Astrocyte (in vitro differentiated cells and primary cell): ENCODE measurements at regions not wholly inside any gene's neighbourhood (a gene's known extent, or its start where the extent isn't known, plus 50 kb on each side); places are given as distances from the start of the nearest gene placed in this dataset.
A peak's percentile ranks its signal among the peaks of the same experiment; 100 is the strongest.

ENCODE experiments used
- DNase-seq: peaks from one replicate; pipeline ENCODE4 v3.0.0-alpha.2; 2010; ENCODE audit warnings: low read depth
- FAIRE-seq: peaks from 2 replicates; lab custom pipeline; 2011; peaks lifted over from hg19 to GRCh38; lab: Jason Lieb, UNC
- H2AFZ ChIP-seq: 2 replicates; pipeline ENCODE4 v1.6.0; 2012; ENCODE audit warnings: low read depth, low read length, inconsistent platforms
- H3K27ac ChIP-seq: 2 replicates; pipeline ENCODE4 v1.5.1; 2011; ENCODE audit warnings: low read depth, low read length, inconsistent platforms
- H3K27me3 ChIP-seq: 2 replicates; pipeline ENCODE4 v1.6.0; 2011; ENCODE audit warnings: low read length, inconsistent platforms; ENCODE audit not compliant: insufficient read depth
- H3K36me3 ChIP-seq: 2 replicates; pipeline ENCODE4 v1.5.1; 2011; ENCODE audit warnings: low read length, inconsistent platforms; ENCODE audit not compliant: insufficient read depth
- H3K4me1 ChIP-seq: 2 replicates; pipeline ENCODE4 v1.5.1; 2011; ENCODE audit warnings: low read length, inconsistent platforms; ENCODE audit not compliant: insufficient read depth
- H3K4me2 ChIP-seq: 2 replicates; pipeline ENCODE4 v1.6.0; 2012; ENCODE audit warnings: low read length, inconsistent platforms
- H3K4me3 ChIP-seq: 2 replicates; pipeline ENCODE4 v1.5.1; 2011; ENCODE audit warnings: low read depth, mild to moderate bottlenecking, low read length, inconsistent platforms; ENCODE audit not compliant: insufficient read depth
- H3K79me2 ChIP-seq: 2 replicates; pipeline ENCODE4 v1.6.0; 2012; ENCODE audit warnings: mild to moderate bottlenecking, low read length, inconsistent platforms; ENCODE audit not compliant: insufficient read depth
- H3K9ac ChIP-seq: 2 replicates; pipeline ENCODE4 v1.6.0; 2012; ENCODE audit warnings: mild to moderate bottlenecking, low read length, inconsistent platforms
- H3K9me3 ChIP-seq: 2 replicates; pipeline ENCODE4 v1.5.1; 2012; ENCODE audit warnings: low read depth, mild to moderate bottlenecking, low read length, inconsistent platforms; ENCODE audit not compliant: insufficient read depth
- H4K20me1 ChIP-seq: 2 replicates; pipeline ENCODE4 v1.6.0; 2012; ENCODE audit warnings: low read length, inconsistent platforms; ENCODE audit not compliant: insufficient read depth
- H3K27ac Mint-ChIP-seq: one replicate; pipeline ENCODE4 v1.8.0; 2021; ENCODE audit warnings: mild to moderate bottlenecking, mixed read lengths; ENCODE audit not compliant: unreplicated experiment
- H3K27me3 Mint-ChIP-seq: one replicate; pipeline ENCODE4 v1.8.0; 2021; ENCODE audit warnings: low read depth, mixed read lengths; ENCODE audit not compliant: unreplicated experiment
- H3K36me3 Mint-ChIP-seq: one replicate; pipeline ENCODE4 v1.8.0; 2021; ENCODE audit warnings: low read depth, mixed read lengths; ENCODE audit not compliant: unreplicated experiment
- H3K4me1 Mint-ChIP-seq: one replicate; pipeline ENCODE4 v1.8.0; 2021; ENCODE audit warnings: low read depth, mixed read lengths; ENCODE audit not compliant: unreplicated experiment
- H3K4me3 Mint-ChIP-seq: one replicate; pipeline ENCODE4 v1.8.0; 2021; ENCODE audit warnings: mild to moderate bottlenecking, moderate library complexity, mixed read lengths; ENCODE audit not compliant: unreplicated experiment
- H3K9me3 Mint-ChIP-seq: one replicate; pipeline ENCODE4 v1.8.0; 2021; ENCODE audit warnings: mild to moderate bottlenecking, mixed read lengths; ENCODE audit not compliant: unreplicated experiment
- CTCF ChIP-seq: IDR thresholded peaks from 2 replicates; pipeline ENCODE4 v1.5.1; 2011; ENCODE audit warnings: low read depth, mild to moderate bottlenecking, inconsistent platforms, low read length, moderate library complexity; ENCODE audit not compliant: insufficient read depth
- EZH2 ChIP-seq: IDR thresholded peaks from 2 replicates; pipeline ENCODE4 v1.6.1; 2012; ENCODE audit warnings: mild to moderate bottlenecking, low read length, inconsistent platforms; ENCODE audit not compliant: insufficient read depth

- H3K79me2 ChIP-seq = no peaks in the 10 kb centered on the region
- no peaks in the 10 kb centered on the region for H3K27me3 ChIP-seq
- H3K4me3 ChIP-seq = no peak overlapping the region
- Mint-ChIP-seq H3K9me3 (no peaks in the 10 kb centered on the region), H3K27me3 (no peaks in the 10 kb centered on the region), H3K27ac (no peak overlapping the region), H3K4me1 (no peaks in the 10 kb centered on the region), H3K36me3 (no peaks in the 10 kb centered on the region), H3K4me3 (no peak overlapping the region)
- H3K4me2 ChIP-seq = no peak overlapping the region
- no peaks in the 10 kb centered on the region for H3K9me3 ChIP-seq
- H3K27ac ChIP-seq = no peak overlapping the region
- no peak for TF ChIP-seq CTCF
- TF ChIP-seq EZH2 = no peak
- DNase-seq = no peak
- H3K9ac ChIP-seq = no peak overlapping the region
- H3K4me1 ChIP-seq = no peaks in the 10 kb centered on the region
- H4K20me1 ChIP-seq = no peaks in the 10 kb centered on the region
- FAIRE-seq = no peak
- H3K36me3 ChIP-seq = no peaks in the 10 kb centered on the region
- H2AFZ ChIP-seq = no peak overlapping the region
Measured at GRCh38 chr4:144283526-144283925, 143.0 kb upstream of the GYPA start.

GRCh38 chr4:144284026-144284425 lies 143.5 kb upstream of the GYPA start:
- Mint-ChIP-seq H3K4me1 (peaks cover 4% of the 10 kb centered on the region), H3K4me3 (no peak overlapping the region), H3K27ac (no peak overlapping the region), H3K27me3 (no peaks in the 10 kb centered on the region), H3K36me3 (no peaks in the 10 kb centered on the region), H3K9me3 (no peaks in the 10 kb centered on the region)
- TF ChIP-seq EZH2 (no peak), CTCF (no peak)
- Histone ChIP-seq H3K36me3 (no peaks in the 10 kb centered on the region), H4K20me1 (no peaks in the 10 kb centered on the region), H3K4me2 (no peak overlapping the region), H3K27ac (no peak overlapping the region), H3K4me3 (no peak overlapping the region), H3K27me3 (no peaks in the 10 kb centered on the region), H3K9ac (no peak overlapping the region), H3K9me3 (no peaks in the 10 kb centered on the region), H3K4me1 (no peaks in the 10 kb centered on the region), H3K79me2 (no peaks in the 10 kb centered on the region), H2AFZ (no peak overlapping the region)
- DNase-seq (no peak), FAIRE-seq (no peak)

GRCh38 chr4:144288011-144288903 lies 147.7 kb upstream of the GYPA start:
- no peak overlapping the region for H2AFZ ChIP-seq
- TF ChIP-seq CTCF (no peak), EZH2 (no peak)
- H3K79me2 ChIP-seq = no peaks in the 10 kb centered on the region
- no peak overlapping the region for H3K4me3 ChIP-seq
- no peaks in the 10 kb centered on the region for H3K4me1 ChIP-seq
- no peaks in the 10 kb centered on the region for H3K9me3 ChIP-seq
- no peak overlapping the region for H3K27ac ChIP-seq
- Mint-ChIP-seq H3K27me3 (no peaks in the 10 kb centered on the region), H3K4me3 (no peak overlapping the region), H3K4me1 (peaks cover 6% of the 10 kb centered on the region), H3K36me3 (no peaks in the 10 kb centered on the region), H3K27ac (no peak overlapping the region), H3K9me3 (no peaks in the 10 kb centered on the region)
- H3K9ac ChIP-seq = no peak overlapping the region
- no peaks in the 10 kb centered on the region for H3K27me3 ChIP-seq
- no peaks in the 10 kb centered on the region for H3K36me3 ChIP-seq
- DNase-seq (peak; percentile 69), FAIRE-seq (no peak)
- no peaks in the 10 kb centered on the region for H4K20me1 ChIP-seq
- H3K4me2 ChIP-seq = no peak overlapping the region
